Pons (tissue), 1 donor: ENCODE measurements at regions not wholly inside any gene's neighbourhood (a gene's known extent, or its start where the extent isn't known, plus 50 kb on each side); places are given as distances from the start of the nearest gene placed in this dataset.

Experiments used
- DNase-seq: peaks from one replicate; pipeline ENCODE4 v3.0.0-alpha.2; 2016; ENCODE audit warnings: low spot score

- DNase-seq = no peak
Measured at GRCh38 chr3:144073698-144074097, 102.1 kb downstream of the DIPK2A start.

GRCh38 chr3:144079634-144080033 lies 108.0 kb downstream of the DIPK2A start:
- DNase-seq = no peak

- DNase-seq = no peak
Measured at GRCh38 chr3:144084929-144085328, 113.3 kb downstream of the DIPK2A start.

- DNase-seq = peak; percentile 17
Measured at GRCh38 chr3:144085964-144086363, 114.3 kb downstream of the DIPK2A start.

- DNase-seq = no peak
Measured at GRCh38 chr3:144096016-144096415, 124.4 kb downstream of the DIPK2A start.

GRCh38 chr3:144097163-144097562 lies 125.5 kb downstream of the DIPK2A start:
- DNase-seq = no peak

GRCh38 chr3:144098691-144099090 lies 127.1 kb downstream of the DIPK2A start:
- no peak for DNase-seq

- DNase-seq = no peak
Measured at GRCh38 chr3:144102421-144102820, 130.8 kb downstream of the DIPK2A start.

- no peak for DNase-seq
Measured at GRCh38 chr3:144104186-144104585, 132.6 kb downstream of the DIPK2A start.

- no peak for DNase-seq
Measured at GRCh38 chr3:144104679-144105078, 133.1 kb downstream of the DIPK2A start.

GRCh38 chr3:144105542-144105941 lies 133.9 kb downstream of the DIPK2A start:
- DNase-seq = no peak

- no peak for DNase-seq
Measured at GRCh38 chr3:144106970-144107369, 135.3 kb downstream of the DIPK2A start.

GRCh38 chr3:144107923-144108322 lies 136.3 kb downstream of the DIPK2A start:
- no peak for DNase-seq

GRCh38 chr3:144109944-144110343 lies 138.3 kb downstream of the DIPK2A start:
- DNase-seq = peak; percentile 49

- DNase-seq = peak; percentile 48
Measured at GRCh38 chr3:144112036-144112435, 140.4 kb downstream of the DIPK2A start.

- no peak for DNase-seq
Measured at GRCh38 chr3:144112437-144112836, 140.8 kb downstream of the DIPK2A start.

GRCh38 chr3:144114767-144115166 lies 143.1 kb downstream of the DIPK2A start:
- DNase-seq = no peak

- peak; percentile 36 for DNase-seq
Measured at GRCh38 chr3:144119633-144120032, 148.0 kb downstream of the DIPK2A start.

- no peak for DNase-seq
Measured at GRCh38 chr3:144121661-144122060, 150.0 kb downstream of the DIPK2A start.

GRCh38 chr3:144127014-144127413 lies 155.4 kb downstream of the DIPK2A start:
- no peak for DNase-seq

- DNase-seq = peak; percentile 12
Measured at GRCh38 chr3:144127700-144128099, 156.1 kb downstream of the DIPK2A start.

GRCh38 chr3:144128108-144128892 lies 156.7 kb downstream of the DIPK2A start:
- peak; percentile 42 for DNase-seq

GRCh38 chr3:144129536-144130214 lies 158.1 kb downstream of the DIPK2A start:
- DNase-seq = no peak

- no peak for DNase-seq
Measured at GRCh38 chr3:144141074-144141473, 169.5 kb downstream of the DIPK2A start.
